ENCODE measurements at regions not wholly inside any gene's neighbourhood (a gene's known extent, or its start where the extent isn't known, plus 50 kb on each side); places are given as distances from the start of the nearest gene placed in this dataset.
"Not testable (repeated sequence)": the region's sequence is repeated elsewhere in the genome, so short reads cannot be mapped to it uniquely, and the experiment has no call there.

DNA sequence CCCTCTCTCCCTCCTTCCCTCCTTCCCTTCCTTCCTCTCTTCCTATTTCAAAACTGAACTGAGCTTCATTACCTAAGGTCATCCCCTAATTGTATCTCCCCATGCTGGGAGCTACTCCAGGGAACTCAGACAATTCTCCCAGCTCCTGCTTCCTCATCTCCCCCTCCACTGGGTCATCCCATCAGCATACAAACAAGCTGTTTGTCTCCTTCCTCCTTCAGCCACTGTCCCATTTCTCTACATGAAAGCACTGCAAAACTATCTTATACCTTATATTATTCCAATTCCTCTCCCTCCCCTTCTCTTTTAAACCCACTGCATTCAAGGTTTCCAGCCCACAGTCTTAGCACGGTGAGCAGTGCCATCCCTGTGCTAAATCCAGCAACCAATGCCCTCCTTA is 262.4 kb downstream of the AGTPBP1 start:
- ATAC-seq (no peak), DNase-seq (ENCODE audit: low read depth, low spot score) (no peak)
- Histone ChIP-seq H3K27ac (ENCODE audit: low read length) (no peak overlapping the region), H3K36me3 (ENCODE audit: control insufficient read depth, insufficient read depth, low read length) (no peaks in the 10 kb centered on the region), H3K4me1 (ENCODE audit: control insufficient read depth, insufficient read depth, low read length) (no peaks in the 10 kb centered on the region), H3K27me3 (ENCODE audit: control insufficient read depth, insufficient read depth, low read length) (peaks cover 2% of the 10 kb centered on the region; the same call in 1 of the 2 replicates), H3K9me3 (ENCODE audit: control insufficient read depth, insufficient read depth, low read depth, low read length) (no peaks in the 10 kb centered on the region), H3K4me3 (ENCODE audit: low read depth in 2 of 2, low read length in 2 of 2) (no peak overlapping the region)
- intact Hi-C loops (cut with micrococcal nuclease; ENCODE audit: unreplicated experiment), result no loop called here
- TF ChIP-seq, protein P1, sequence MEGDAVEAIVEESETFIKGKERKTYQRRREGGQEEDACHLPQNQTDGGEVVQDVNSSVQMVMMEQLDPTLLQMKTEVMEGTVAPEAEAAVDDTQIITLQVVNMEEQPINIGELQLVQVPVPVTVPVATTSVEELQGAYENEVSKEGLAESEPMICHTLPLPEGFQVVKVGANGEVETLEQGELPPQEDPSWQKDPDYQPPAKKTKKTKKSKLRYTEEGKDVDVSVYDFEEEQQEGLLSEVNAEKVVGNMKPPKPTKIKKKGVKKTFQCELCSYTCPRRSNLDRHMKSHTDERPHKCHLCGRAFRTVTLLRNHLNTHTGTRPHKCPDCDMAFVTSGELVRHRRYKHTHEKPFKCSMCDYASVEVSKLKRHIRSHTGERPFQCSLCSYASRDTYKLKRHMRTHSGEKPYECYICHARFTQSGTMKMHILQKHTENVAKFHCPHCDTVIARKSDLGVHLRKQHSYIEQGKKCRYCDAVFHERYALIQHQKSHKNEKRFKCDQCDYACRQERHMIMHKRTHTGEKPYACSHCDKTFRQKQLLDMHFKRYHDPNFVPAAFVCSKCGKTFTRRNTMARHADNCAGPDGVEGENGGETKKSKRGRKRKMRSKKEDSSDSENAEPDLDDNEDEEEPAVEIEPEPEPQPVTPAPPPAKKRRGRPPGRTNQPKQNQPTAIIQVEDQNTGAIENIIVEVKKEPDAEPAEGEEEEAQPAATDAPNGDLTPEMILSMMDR (IDR thresholded peaks at IDR 0.05), result no peak
- TF ChIP-seq SIN3A (IDR thresholded peaks at IDR 0.05; ENCODE audit: borderline replicate concordance, insufficient read depth, low read depth, low read length) (no peak), POLR2AphosphoS5 (IDR thresholded peaks at IDR 0.05; ENCODE audit: low read depth, low read length) (no peak)
- TF ChIP-seq, protein P2, sequence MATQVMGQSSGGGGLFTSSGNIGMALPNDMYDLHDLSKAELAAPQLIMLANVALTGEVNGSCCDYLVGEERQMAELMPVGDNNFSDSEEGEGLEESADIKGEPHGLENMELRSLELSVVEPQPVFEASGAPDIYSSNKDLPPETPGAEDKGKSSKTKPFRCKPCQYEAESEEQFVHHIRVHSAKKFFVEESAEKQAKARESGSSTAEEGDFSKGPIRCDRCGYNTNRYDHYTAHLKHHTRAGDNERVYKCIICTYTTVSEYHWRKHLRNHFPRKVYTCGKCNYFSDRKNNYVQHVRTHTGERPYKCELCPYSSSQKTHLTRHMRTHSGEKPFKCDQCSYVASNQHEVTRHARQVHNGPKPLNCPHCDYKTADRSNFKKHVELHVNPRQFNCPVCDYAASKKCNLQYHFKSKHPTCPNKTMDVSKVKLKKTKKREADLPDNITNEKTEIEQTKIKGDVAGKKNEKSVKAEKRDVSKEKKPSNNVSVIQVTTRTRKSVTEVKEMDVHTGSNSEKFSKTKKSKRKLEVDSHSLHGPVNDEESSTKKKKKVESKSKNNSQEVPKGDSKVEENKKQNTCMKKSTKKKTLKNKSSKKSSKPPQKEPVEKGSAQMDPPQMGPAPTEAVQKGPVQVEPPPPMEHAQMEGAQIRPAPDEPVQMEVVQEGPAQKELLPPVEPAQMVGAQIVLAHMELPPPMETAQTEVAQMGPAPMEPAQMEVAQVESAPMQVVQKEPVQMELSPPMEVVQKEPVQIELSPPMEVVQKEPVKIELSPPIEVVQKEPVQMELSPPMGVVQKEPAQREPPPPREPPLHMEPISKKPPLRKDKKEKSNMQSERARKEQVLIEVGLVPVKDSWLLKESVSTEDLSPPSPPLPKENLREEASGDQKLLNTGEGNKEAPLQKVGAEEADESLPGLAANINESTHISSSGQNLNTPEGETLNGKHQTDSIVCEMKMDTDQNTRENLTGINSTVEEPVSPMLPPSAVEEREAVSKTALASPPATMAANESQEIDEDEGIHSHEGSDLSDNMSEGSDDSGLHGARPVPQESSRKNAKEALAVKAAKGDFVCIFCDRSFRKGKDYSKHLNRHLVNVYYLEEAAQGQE (IDR thresholded peaks at IDR 0.05; ENCODE audit: insufficient read depth in 1 of 2, low read depth in 2 of 2, low read length in 1 of 2), result no peak
- POLR2A ChIA-PET, result no interaction called here
- in situ Hi-C loops (cut with HindIII; ENCODE audit: low pct_unique_long_range_greater_than_20kb, low sequenced_read_pairs), result no loop called here
- BruUV-seq (replicated peaks), result no TSS peak
- CTCF ChIA-PET, result no interaction called here

- Histone ChIP-seq H3K27ac (ENCODE audit: low read length) (no peak overlapping the region), H3K36me3 (ENCODE audit: control insufficient read depth, insufficient read depth, low read length) (no peaks in the 10 kb centered on the region), H3K4me3 (ENCODE audit: low read depth in 2 of 2, low read length in 2 of 2) (no peak overlapping the region), H3K27me3 (ENCODE audit: control insufficient read depth, insufficient read depth, low read length) (peaks cover 2% of the 10 kb centered on the region; the same call in 1 of the 2 replicates), H3K4me1 (ENCODE audit: control insufficient read depth, insufficient read depth, low read length) (no peaks in the 10 kb centered on the region), H3K9me3 (ENCODE audit: control insufficient read depth, insufficient read depth, low read depth, low read length) (no peaks in the 10 kb centered on the region)
- intact Hi-C loops (cut with micrococcal nuclease; ENCODE audit: unreplicated experiment) (no loop called here), in situ Hi-C loops (cut with HindIII; ENCODE audit: low pct_unique_long_range_greater_than_20kb, low sequenced_read_pairs) (no loop called here)
- TF ChIP-seq, protein P2 (IDR thresholded peaks at IDR 0.05; ENCODE audit: insufficient read depth in 1 of 2, low read depth in 2 of 2, low read length in 1 of 2), result no peak
- TF ChIP-seq POLR2AphosphoS5 (IDR thresholded peaks at IDR 0.05; ENCODE audit: low read depth, low read length) (no peak), SIN3A (IDR thresholded peaks at IDR 0.05; ENCODE audit: borderline replicate concordance, insufficient read depth, low read depth, low read length) (no peak), TCF7L2 (IDR thresholded peaks at IDR 0.05; ENCODE audit: low read depth, low read length) (no peak)
- TF ChIP-seq, protein P1 (IDR thresholded peaks at IDR 0.05), result no peak
- DNase-seq (ENCODE audit: low read depth, low spot score) (no peak), ATAC-seq (no peak)
- no TSS peak for BruUV-seq (replicated peaks)
- POLR2A ChIA-PET, result no interaction called here
- CTCF ChIA-PET, result no interaction called here
Observed at GRCh38 chr9:85478847-85479246, 262.9 kb downstream of the AGTPBP1 start.

- H3K27ac ChIP-seq (ENCODE audit: low read length); in situ Hi-C loops (cut with HindIII; ENCODE audit: low pct_unique_long_range_greater_than_20kb, low sequenced_read_pairs); BruUV-seq (replicated peaks); H3K27me3 ChIP-seq (ENCODE audit: control insufficient read depth, insufficient read depth, low read length); DNase-seq (ENCODE audit: low read depth, low spot score); CTCF ChIA-PET; ATAC-seq; intact Hi-C loops (cut with micrococcal nuclease; ENCODE audit: unreplicated experiment); H3K36me3 ChIP-seq (ENCODE audit: control insufficient read depth, insufficient read depth, low read length); POLR2A ChIA-PET; H3K4me3 ChIP-seq (ENCODE audit: low read depth in 2 of 2, low read length in 2 of 2); H3K4me1 ChIP-seq (ENCODE audit: control insufficient read depth, insufficient read depth, low read length); H3K9me3 ChIP-seq (ENCODE audit: control insufficient read depth, insufficient read depth, low read depth, low read length): not testable (repeated sequence)
Observed at GRCh38 chr9:85474896-85475295, 266.9 kb downstream of the AGTPBP1 start.
